OCI-LY1 (cell line): ENCODE measurements at regions not wholly inside any gene's neighbourhood (a gene's known extent, or its start where the extent isn't known, plus 50 kb on each side); places are given as distances from the start of the nearest gene placed in this dataset.

Experiments used
- H2AFZ ChIP-seq: fragments of 200-600 bp; sonication (generic), shearing (Covaris generic); 2 replicates; pipeline ENCODE4 v1.6.0; 2014; ENCODE audit warnings: antibody characterized with exemption, mild to moderate bottlenecking, low read length
- H3F3A ChIP-seq: fragments of 200-600 bp; sonication (generic), shearing (Covaris generic); 2 replicates; pipeline ENCODE4 v1.6.0; 2014; ENCODE audit warnings: mild to moderate bottlenecking, antibody characterized with exemption, low read length, moderate library complexity; ENCODE audit not compliant: insufficient read depth
- H3K27ac ChIP-seq: fragments of 200-600 bp; sonication (generic); 2 replicates; pipeline ENCODE4 v1.5.1; 2014; ENCODE audit warnings: low read length, mixed run types, mild to moderate bottlenecking, low read depth; ENCODE audit not compliant: poor library complexity, severe bottlenecking
- H3K27me3 ChIP-seq: fragments of 200-600 bp; sonication (generic); 2 replicates; pipeline ENCODE4 v1.6.0; 2014; ENCODE audit warnings: antibody characterized with exemption, mild to moderate bottlenecking, low read length, moderate library complexity; ENCODE audit not compliant: insufficient read depth
- H3K36me3 ChIP-seq: fragments of 200-600 bp; sonication (generic); 2 replicates; pipeline ENCODE4 v1.6.1; 2014; ENCODE audit warnings: mild to moderate bottlenecking, antibody characterized with exemption, low read length, moderate library complexity, mixed read lengths; ENCODE audit not compliant: insufficient read depth
- H3K4me1 ChIP-seq: fragments of 200-600 bp; sonication (generic); 2 replicates; pipeline ENCODE4 v1.5.1; 2014; ENCODE audit warnings: mild to moderate bottlenecking, low read length, moderate library complexity; ENCODE audit not compliant: insufficient read depth, severe bottlenecking
- H3K4me2 ChIP-seq: fragments of 200-600 bp; sonication (generic), shearing (Covaris generic); 2 replicates; pipeline ENCODE4 v1.6.1; 2014; ENCODE audit warnings: low read length
- H3K4me3 ChIP-seq: fragments of 200-600 bp; sonication (generic); 2 replicates; pipeline ENCODE4 v1.5.1; 2014; ENCODE audit warnings: low read length, low read depth, mild to moderate bottlenecking, mixed read lengths; ENCODE audit not compliant: poor library complexity, severe bottlenecking
- H3K79me2 ChIP-seq: fragments of 200-600 bp; shearing (Covaris generic); 2 replicates; pipeline ENCODE4 v1.6.1; 2016; ENCODE audit warnings: mixed run types, low read length, mixed read lengths; ENCODE audit not compliant: insufficient read depth
- H3K9ac ChIP-seq: fragments of 200-600 bp; sonication (generic), shearing (Covaris generic); 2 replicates; pipeline ENCODE4 v1.6.1; 2014; ENCODE audit warnings: mild to moderate bottlenecking, low read length, mixed read lengths
- H3K9me2 ChIP-seq: fragments of 200-600 bp; sonication (generic), shearing (Covaris generic); 2 replicates; pipeline ENCODE4 v1.6.1; 2014; ENCODE audit warnings: low read depth, mild to moderate bottlenecking, low read length, mixed read lengths
- H3K9me3 ChIP-seq: fragments of 200-600 bp; shearing (Covaris generic); 2 replicates; pipeline ENCODE4 v1.6.1; 2014; ENCODE audit warnings: low read length, mixed read lengths
- H4K20me1 ChIP-seq: fragments of 200-600 bp; sonication (generic), shearing (Covaris generic); 2 replicates; pipeline ENCODE4 v1.6.0; 2016; ENCODE audit warnings: mild to moderate bottlenecking, low read length; ENCODE audit not compliant: insufficient read depth
- EZH2 ChIP-seq: fragments of 200-600 bp; sonication (generic), shearing (Covaris generic); IDR thresholded peaks from 2 replicates; pipeline ENCODE4 v1.8.0; 2017; ENCODE audit warnings: borderline replicate concordance, mixed run types, mild to moderate bottlenecking, antibody characterized with exemption, low read length, moderate library complexity, mixed read lengths
- TF ChIP-seq, protein P1 (sequence below): fragments of 200-600 bp; sonication (generic), shearing (Covaris generic); IDR thresholded peaks from 2 replicates; pipeline ENCODE4 v1.5.1; 2017; ENCODE audit warnings: mild to moderate bottlenecking, antibody characterized with exemption, low read length, moderate library complexity, mixed read lengths

- Histone ChIP-seq H3K27ac (no peak overlapping the region), H3K9me3 (no peaks in the 10 kb centered on the region), H3K36me3 (no peaks in the 10 kb centered on the region), H3K4me1 (no peaks in the 10 kb centered on the region), H3K79me2 (no peaks in the 10 kb centered on the region), H3K4me2 (no peak overlapping the region), H3K27me3 (no peaks in the 10 kb centered on the region), H4K20me1 (no peaks in the 10 kb centered on the region), H3K9ac (no peak overlapping the region), H2AFZ (no peak overlapping the region), H3F3A (no peaks in the 10 kb centered on the region), H3K9me2 (no peaks in the 10 kb centered on the region), H3K4me3 (no peak overlapping the region)
- TF ChIP-seq, protein P1, sequence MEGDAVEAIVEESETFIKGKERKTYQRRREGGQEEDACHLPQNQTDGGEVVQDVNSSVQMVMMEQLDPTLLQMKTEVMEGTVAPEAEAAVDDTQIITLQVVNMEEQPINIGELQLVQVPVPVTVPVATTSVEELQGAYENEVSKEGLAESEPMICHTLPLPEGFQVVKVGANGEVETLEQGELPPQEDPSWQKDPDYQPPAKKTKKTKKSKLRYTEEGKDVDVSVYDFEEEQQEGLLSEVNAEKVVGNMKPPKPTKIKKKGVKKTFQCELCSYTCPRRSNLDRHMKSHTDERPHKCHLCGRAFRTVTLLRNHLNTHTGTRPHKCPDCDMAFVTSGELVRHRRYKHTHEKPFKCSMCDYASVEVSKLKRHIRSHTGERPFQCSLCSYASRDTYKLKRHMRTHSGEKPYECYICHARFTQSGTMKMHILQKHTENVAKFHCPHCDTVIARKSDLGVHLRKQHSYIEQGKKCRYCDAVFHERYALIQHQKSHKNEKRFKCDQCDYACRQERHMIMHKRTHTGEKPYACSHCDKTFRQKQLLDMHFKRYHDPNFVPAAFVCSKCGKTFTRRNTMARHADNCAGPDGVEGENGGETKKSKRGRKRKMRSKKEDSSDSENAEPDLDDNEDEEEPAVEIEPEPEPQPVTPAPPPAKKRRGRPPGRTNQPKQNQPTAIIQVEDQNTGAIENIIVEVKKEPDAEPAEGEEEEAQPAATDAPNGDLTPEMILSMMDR, result no peak
- no peak for TF ChIP-seq EZH2
Observed at GRCh38 chr14:97266653-97267052, 469.5 kb downstream of the VRK1 start.

DNA sequence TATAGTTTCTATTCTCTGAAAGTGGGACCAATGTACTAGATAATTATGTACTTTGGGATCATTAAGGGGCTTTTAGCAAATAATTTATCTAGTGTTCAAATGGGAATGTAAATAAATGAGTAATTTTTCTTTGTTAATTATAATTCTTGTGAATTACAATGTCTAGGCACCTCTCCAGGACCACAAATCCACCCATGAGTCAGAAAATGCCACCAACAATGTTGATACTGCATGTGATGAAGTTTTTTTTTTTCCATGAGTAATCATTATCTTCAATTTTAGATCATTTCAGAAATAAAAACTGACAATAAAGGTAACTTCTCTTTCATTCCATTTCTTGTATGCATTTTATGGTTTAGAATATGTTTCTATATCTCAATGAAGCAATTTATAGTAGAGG lies 470.3 kb downstream of the VRK1 start:
- Histone ChIP-seq H3K9me3 (no peaks in the 10 kb centered on the region), H3K27me3 (no peaks in the 10 kb centered on the region), H3K27ac (no peak overlapping the region), H3K4me1 (no peaks in the 10 kb centered on the region), H3K4me2 (no peak overlapping the region), H3K9ac (no peak overlapping the region), H3K9me2 (no peaks in the 10 kb centered on the region), H3K4me3 (no peak overlapping the region), H3F3A (no peaks in the 10 kb centered on the region), H3K36me3 (no peaks in the 10 kb centered on the region), H4K20me1 (no peaks in the 10 kb centered on the region), H2AFZ (no peak overlapping the region), H3K79me2 (no peaks in the 10 kb centered on the region)
- TF ChIP-seq EZH2, result no peak
- TF ChIP-seq, protein P1, result no peak

- Histone ChIP-seq H3K4me1 (no peaks in the 10 kb centered on the region), H3K4me3 (no peak overlapping the region), H3K79me2 (no peaks in the 10 kb centered on the region), H3K27ac (no peak overlapping the region), H3F3A (no peaks in the 10 kb centered on the region), H3K9me3 (no peaks in the 10 kb centered on the region), H2AFZ (no peak overlapping the region), H3K9me2 (no peaks in the 10 kb centered on the region), H3K36me3 (no peaks in the 10 kb centered on the region), H3K4me2 (no peak overlapping the region), H3K27me3 (no peaks in the 10 kb centered on the region), H3K9ac (no peak overlapping the region), H4K20me1 (no peaks in the 10 kb centered on the region)
- TF ChIP-seq, protein P1, result no peak
- no peak for TF ChIP-seq EZH2
Observed at GRCh38 chr14:97268097-97268496, 470.9 kb downstream of the VRK1 start.
